Esophagus muscularis mucosa (tissue), 4 donors: ENCODE measurements at regions not wholly inside any gene's neighbourhood (a gene's known extent, or its start where the extent isn't known, plus 50 kb on each side); places are given as distances from the start of the nearest gene placed in this dataset.

Source experiments
- DNase-seq: peaks from one replicate; pipeline ENCODE4 v3.0.0-alpha.2; 2017; ENCODE audit errors: extremely low spot score
- H3K27ac ChIP-seq, 4 donors: fragments of 200-600 bp; sonication (generic); replicated peaks in 1 of 4; 1 replicate in 3 of 4; 2 replicates in 1 of 4; pipeline ENCODE4 v1.5.1; 2016 to 2019; ENCODE audit warnings: mild to moderate bottlenecking in 1 of 4
- H3K27me3 ChIP-seq, 4 donors: fragments of 200-600 bp; sonication (generic); one replicate each; pipeline versions ENCODE4 v1.5.1 to v1.6.0; 2016 to 2019
- H3K36me3 ChIP-seq, 4 donors: fragments of 200-600 bp; sonication (generic); one replicate each; pipeline ENCODE4 v1.5.1; 2016 to 2019
- H3K4me1 ChIP-seq, 4 donors: fragments of 200-600 bp; sonication (generic); one replicate each; pipeline ENCODE4 v1.5.1; 2016 to 2019
- H3K4me3 ChIP-seq, 4 donors: fragments of 200-600 bp; sonication (generic); 1 replicate in 2 of 4; 2 replicates in 2 of 4; pipeline ENCODE4 v1.5.1; 2016 to 2019; ENCODE audit warnings: mild to moderate bottlenecking in 4 of 4, moderate library complexity in 1 of 4
- H3K9me3 ChIP-seq, 4 donors: fragments of 200-600 bp; sonication (generic); 1 replicate in 3 of 4; 2 replicates in 1 of 4; pipeline ENCODE4 v1.5.1; 2016 to 2019
- EP300 ChIP-seq: sonication (generic); formaldehyde crosslinking; IDR thresholded peaks from one replicate; pipeline ENCODE4 v1.6.1; 2017; ENCODE audit warnings: antibody characterized with exemption
- POLR2A ChIP-seq: fragments of 450-650 bp; IDR thresholded peaks from one replicate; pipeline ENCODE4 v1.6.1; 2017; ENCODE audit warnings: antibody characterized with exemption, moderate library complexity, mild to moderate bottlenecking, low read depth
- POLR2AphosphoS5 ChIP-seq, 2 donors: sonication (generic); formaldehyde crosslinking; IDR thresholded peaks; one replicate each; pipeline ENCODE4 v1.6.1; 2017; ENCODE audit warnings: antibody characterized with exemption in 2 of 2
- WGBS: methylation state at CpG from one replicate; pipeline ENCODE4 v1.1.5; 2018; 5-methylcytosine and 5-hydroxymethylcytosine counted together
- intact Hi-C: fragments of 100-400 bp; cut with DNase I; formaldehyde crosslinking; loops from one replicate; pipeline ENCODE4 v1.15.1; 2023
- TF ChIP-seq, protein P1 (sequence below), 3 experiments: fragments of 200-600 bp in 2 of 3; fragments of 450-650 bp in 1 of 3; sonication (generic) in 2 of 3; IDR thresholded peaks; one replicate each; pipeline ENCODE4 v1.5.1; 2017 to 2019; ENCODE audit warnings: antibody characterized with exemption in 3 of 3, mild to moderate bottlenecking in 2 of 3, moderate library complexity in 1 of 3

DNA sequence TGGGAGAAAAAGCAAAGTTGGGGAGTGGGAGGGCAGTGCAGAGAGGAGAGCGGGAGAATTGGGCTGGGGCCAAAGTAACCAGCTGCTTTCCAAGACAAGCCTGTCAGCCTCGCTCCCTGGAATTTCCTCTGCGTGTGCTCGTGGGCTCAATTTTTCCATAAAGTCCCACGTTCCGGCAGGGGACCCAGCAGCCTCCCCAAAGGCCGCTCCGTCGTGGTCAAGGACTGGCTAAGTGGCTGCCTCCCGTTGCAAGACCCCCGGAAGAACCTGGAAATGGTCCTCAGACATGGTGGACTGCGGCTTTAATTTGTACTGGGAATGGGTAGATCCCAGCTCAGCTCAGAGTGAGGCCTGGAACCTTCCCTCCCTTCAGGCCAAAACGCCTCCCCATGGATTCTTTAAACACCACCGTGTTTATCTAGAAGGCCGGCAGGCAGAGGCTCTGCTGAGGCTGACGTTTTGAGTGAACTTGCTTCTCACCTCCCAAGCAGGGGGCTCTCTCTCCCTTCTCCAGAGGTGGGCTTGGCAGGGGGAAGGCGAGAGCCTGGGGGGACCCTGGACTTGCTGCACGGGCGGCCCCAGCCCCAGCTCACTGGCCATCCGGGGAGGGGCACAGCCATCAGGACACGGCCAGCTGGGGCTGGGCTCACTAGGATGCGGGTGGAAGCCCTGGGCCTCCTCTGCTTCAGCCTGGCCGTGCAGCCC, 190.0 kb downstream of the C16orf95 start:
- Histone ChIP-seq H3K4me1 (peaks cover 0 to 18% (median 17%) of the 10 kb centered on the region in 4 donors), H3K4me3 (peak overlapping the region in 1 of 4 donors; percentile 25), H3K27ac (peak overlapping the region in 2 of 4 donors; percentile 28 to 31), H3K27me3 (peaks cover 0 to 62% (median 0%) of the 10 kb centered on the region in 4 donors), H3K36me3 (no peaks in the 10 kb centered on the region), H3K9me3 (peaks cover 0 to 31% (median 10%) of the 10 kb centered on the region in 4 donors)
- intact Hi-C loops, result no loop called here
- DNase-seq, result no peak
- WGBS, result 37% methylated on average over 19 of the region's 23 CpGs
- TF ChIP-seq EP300 (no peak), POLR2AphosphoS5 (IDR thresholded peaks at IDR 0.05) (no peak), POLR2A (no peak)
- TF ChIP-seq, protein P1, sequence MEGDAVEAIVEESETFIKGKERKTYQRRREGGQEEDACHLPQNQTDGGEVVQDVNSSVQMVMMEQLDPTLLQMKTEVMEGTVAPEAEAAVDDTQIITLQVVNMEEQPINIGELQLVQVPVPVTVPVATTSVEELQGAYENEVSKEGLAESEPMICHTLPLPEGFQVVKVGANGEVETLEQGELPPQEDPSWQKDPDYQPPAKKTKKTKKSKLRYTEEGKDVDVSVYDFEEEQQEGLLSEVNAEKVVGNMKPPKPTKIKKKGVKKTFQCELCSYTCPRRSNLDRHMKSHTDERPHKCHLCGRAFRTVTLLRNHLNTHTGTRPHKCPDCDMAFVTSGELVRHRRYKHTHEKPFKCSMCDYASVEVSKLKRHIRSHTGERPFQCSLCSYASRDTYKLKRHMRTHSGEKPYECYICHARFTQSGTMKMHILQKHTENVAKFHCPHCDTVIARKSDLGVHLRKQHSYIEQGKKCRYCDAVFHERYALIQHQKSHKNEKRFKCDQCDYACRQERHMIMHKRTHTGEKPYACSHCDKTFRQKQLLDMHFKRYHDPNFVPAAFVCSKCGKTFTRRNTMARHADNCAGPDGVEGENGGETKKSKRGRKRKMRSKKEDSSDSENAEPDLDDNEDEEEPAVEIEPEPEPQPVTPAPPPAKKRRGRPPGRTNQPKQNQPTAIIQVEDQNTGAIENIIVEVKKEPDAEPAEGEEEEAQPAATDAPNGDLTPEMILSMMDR (IDR thresholded peaks at IDR 0.05), result no peak

GRCh38 chr16:87127766-87128147, 189.4 kb downstream of the C16orf95 start:
- Histone ChIP-seq H3K4me3 (no peak overlapping the region), H3K4me1 (peaks cover 0 to 18% (median 17%) of the 10 kb centered on the region in 4 donors), H3K27ac (peak overlapping the region in 1 of 4 donors; percentile 28), H3K9me3 (peaks cover 0 to 35% (median 12%) of the 10 kb centered on the region in 4 donors), H3K27me3 (peaks cover 0 to 67% (median 0%) of the 10 kb centered on the region in 4 donors), H3K36me3 (no peaks in the 10 kb centered on the region)
- WGBS, result 96% methylated on average over 5 of the region's 6 CpGs
- no peak for DNase-seq
- intact Hi-C loops, result no loop called here
- TF ChIP-seq EP300 (no peak), POLR2AphosphoS5 (IDR thresholded peaks at IDR 0.05) (no peak), POLR2A (no peak)
- TF ChIP-seq, protein P1 (IDR thresholded peaks at IDR 0.05), result no peak

DNA sequence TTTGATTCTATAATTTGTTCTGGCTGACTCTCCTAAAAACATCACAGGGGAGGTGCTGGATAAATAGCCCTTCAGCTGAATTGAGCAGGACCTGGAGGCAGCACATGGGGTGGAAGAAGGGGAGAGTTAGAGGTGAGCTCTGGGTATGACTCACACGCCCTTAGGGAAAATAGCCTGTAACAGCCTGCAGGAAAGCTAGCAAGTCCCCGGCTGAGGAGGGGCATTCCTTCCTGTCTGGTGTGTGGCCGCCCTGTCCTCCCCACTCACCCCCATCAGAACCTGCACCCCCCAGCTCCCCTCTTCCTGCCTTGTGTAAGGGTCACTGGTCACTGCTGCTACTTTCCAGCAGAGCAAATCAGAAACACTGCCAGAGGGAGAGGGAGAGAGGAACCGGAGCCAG, 187.4 kb downstream of the C16orf95 start:
- peaks cover 0 to 27% (median 7%) of the 10 kb centered on the region in 4 donors for H3K9me3 ChIP-seq
- no peak for DNase-seq
- intact Hi-C loops, result no loop called here
- peaks cover 0 to 18% (median 17%) of the 10 kb centered on the region in 4 donors for H3K4me1 ChIP-seq
- WGBS, result 87% methylated on average over 4 of the region's 4 CpGs
- H3K27ac ChIP-seq, result no peak overlapping the region
- H3K27me3 ChIP-seq, result peaks cover 0 to 75% (median 0%) of the 10 kb centered on the region in 4 donors
- no peak for TF ChIP-seq POLR2AphosphoS5 (IDR thresholded peaks at IDR 0.05)
- no peak for TF ChIP-seq POLR2A
- TF ChIP-seq, protein P1 (IDR thresholded peaks at IDR 0.05), result no peak
- TF ChIP-seq EP300, result no peak
- H3K36me3 ChIP-seq, result no peaks in the 10 kb centered on the region
- H3K4me3 ChIP-seq, result no peak overlapping the region

DNA sequence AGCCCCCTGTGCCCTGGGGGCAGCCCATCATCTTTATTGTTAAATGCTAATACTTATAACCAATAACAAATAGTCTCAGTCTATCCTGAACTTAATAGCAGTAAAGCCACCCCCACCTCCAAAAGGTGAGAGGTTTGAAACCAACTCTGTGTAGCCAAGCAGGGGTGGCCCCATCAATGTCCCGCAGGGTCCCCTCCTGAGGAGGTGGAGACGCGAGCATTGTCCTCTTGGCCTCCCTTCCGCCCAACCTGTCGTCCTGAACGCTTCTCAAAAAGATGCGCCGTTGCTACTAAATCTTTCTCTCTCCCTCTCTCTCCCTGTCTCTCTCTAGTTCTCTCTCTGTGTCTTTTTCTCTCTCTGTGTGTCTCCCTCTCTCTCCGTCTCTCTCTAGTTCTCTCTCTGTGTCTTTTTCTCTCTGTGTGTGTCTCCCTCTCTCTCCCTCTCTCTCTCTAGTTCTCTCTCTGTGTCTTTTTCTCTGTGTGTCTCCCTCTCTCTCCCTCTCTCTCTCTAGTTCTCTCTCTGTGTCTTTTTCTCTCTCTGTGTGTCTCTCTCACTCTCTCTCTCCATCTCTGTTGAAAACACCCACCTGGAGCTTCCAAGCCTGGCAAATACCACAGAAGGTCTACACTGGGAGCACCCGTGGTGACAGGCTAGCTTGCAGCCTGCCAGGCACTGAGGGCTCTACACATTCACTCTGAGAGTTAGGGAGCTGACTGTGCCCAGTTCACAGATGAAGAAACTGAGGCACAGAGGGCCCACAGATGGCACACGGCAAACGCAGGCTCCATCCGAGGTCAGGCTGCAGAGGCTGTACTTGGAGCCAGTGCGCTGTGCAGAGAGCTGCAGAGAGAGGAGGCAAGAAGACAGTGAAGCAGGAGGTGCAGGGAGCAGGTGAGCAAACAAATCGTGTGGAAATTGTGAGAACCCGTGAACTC, 185.9 kb downstream of the C16orf95 start:
- H3K4me3 ChIP-seq, result no peak overlapping the region
- DNase-seq, result no peak
- H3K4me1 ChIP-seq, result peaks cover 0 to 17% (median 15%) of the 10 kb centered on the region in 4 donors
- no peaks in the 10 kb centered on the region for H3K36me3 ChIP-seq
- no peak overlapping the region for H3K27ac ChIP-seq
- H3K27me3 ChIP-seq, result peaks cover 0 to 71% (median 0%) of the 10 kb centered on the region in 4 donors
- WGBS, result 84% methylated on average over 15 of the region's 16 CpGs
- TF ChIP-seq POLR2AphosphoS5 (IDR thresholded peaks at IDR 0.05) (no peak), EP300 (no peak), POLR2A (no peak)
- TF ChIP-seq, protein P1 (IDR thresholded peaks at IDR 0.05), result no peak
- peaks cover 0 to 27% (median 7%) of the 10 kb centered on the region in 4 donors for H3K9me3 ChIP-seq
- intact Hi-C loops, result no loop called here
